Activated CD4-positive, alpha-beta T cell treated with anti-CD3 and anti-CD28 coated beads, Interleukin-2, Interleukin-4, amounts not matched to agents 100 ng/mL and 50 ng/mL, durations not matched to agents 16 hours and 8 hours (primary cell): ENCODE measurements at regions not wholly inside any gene's neighbourhood (a gene's known extent, or its start where the extent isn't known, plus 50 kb on each side); places are given as distances from the start of the nearest gene placed in this dataset.
A peak's percentile ranks its signal among the peaks of the same experiment; 100 is the strongest.
"Not testable (repeated sequence)": the region's sequence is repeated elsewhere in the genome, so short reads cannot be mapped to it uniquely, and the experiment has no call there.

ENCODE experiments used
- DNase-seq: peaks from one replicate; pipeline ENCODE4 v3.0.0-alpha.2; 2020; ENCODE audit warnings: low spot score

GRCh38 chr16:22436823-22437652 lies 62.6 kb upstream of the CDR2 start:
- DNase-seq: peak; percentile 75

GRCh38 chr16:22436326-22436822 lies 62.0 kb upstream of the CDR2 start:
- not testable (repeated sequence) for DNase-seq

GRCh38 chr16:22431314-22431713 lies 56.9 kb upstream of the CDR2 start:
- not testable (repeated sequence) for DNase-seq

GRCh38 chr16:22428654-22429053 lies 54.2 kb upstream of the CDR2 start:
- no peak for DNase-seq

GRCh38 chr16:22427556-22427955 lies 53.1 kb upstream of the CDR2 start:
- no peak for DNase-seq

- no peak for DNase-seq
These were observed 51.4 kb upstream of the CDR2 start for GRCh38 chr16:22425847-22426246.

- DNase-seq: no peak
These were observed 50.8 kb upstream of the CDR2 start for GRCh38 chr16:22425036-22425801.

GRCh38 chr16:22424161-22424937 lies 49.9 kb upstream of the CDR2 start:
- no peak for DNase-seq
